Calu3 (cell line): ENCODE measurements at regions not wholly inside any gene's neighbourhood (a gene's known extent, or its start where the extent isn't known, plus 50 kb on each side); places are given as distances from the start of the nearest gene placed in this dataset.

ENCODE experiments used
- BruUV-seq: library from RNA; stranded (reverse); fragments of 400-500 nt; replicated peaks from 2 replicates; lab custom pipeline; 2021; lab: Mats Ljungman, UMichigan
- CTCF ChIA-PET: fragments of 300-600 bp; sonication (Branson Sonifier 250); formaldehyde crosslinking; loops from one replicate; lab custom pipeline; 2022; ENCODE audit warnings: antibody characterized with exemption; lab: Charles Lee
- DNase-seq: peaks from one replicate; pipeline ENCODE4 v3.0.0; 2022
- H3K27ac Mint-ChIP-seq: one replicate; pipeline ENCODE4 v1.8.0; 2022; ENCODE audit warnings: mixed read lengths; ENCODE audit not compliant: unreplicated experiment
- H3K27me3 Mint-ChIP-seq: one replicate; pipeline ENCODE4 v1.8.0; 2022; ENCODE audit warnings: mixed read lengths; ENCODE audit not compliant: unreplicated experiment
- H3K36me3 Mint-ChIP-seq: one replicate; pipeline ENCODE4 v1.8.0; 2022; ENCODE audit warnings: mild to moderate bottlenecking, moderate library complexity, mixed read lengths; ENCODE audit not compliant: insufficient read depth, unreplicated experiment
- H3K4me1 Mint-ChIP-seq: one replicate; pipeline ENCODE4 v1.8.0; 2022; ENCODE audit warnings: mild to moderate bottlenecking, low read depth, mixed read lengths; ENCODE audit not compliant: unreplicated experiment
- H3K4me3 Mint-ChIP-seq: one replicate; pipeline ENCODE4 v1.8.0; 2022; ENCODE audit warnings: mild to moderate bottlenecking, low read depth, moderate library complexity, mixed read lengths; ENCODE audit not compliant: unreplicated experiment
- H3K9me3 Mint-ChIP-seq: one replicate; pipeline ENCODE4 v1.8.0; 2022; ENCODE audit warnings: low read depth, mixed read lengths; ENCODE audit not compliant: unreplicated experiment
- intact Hi-C: fragments of 100-400 bp; cut with micrococcal nuclease; formaldehyde crosslinking; loops from one replicate; pipeline ENCODE4 v1.10.0; 2022; ENCODE audit not compliant: unreplicated experiment
- TF ChIP-seq, protein P1 (sequence below): fragments of 200-600 bp; IDR thresholded peaks from one replicate; pipeline ENCODE4 v1.8.0; 2022; ENCODE audit warnings: antibody characterized with exemption; ENCODE audit not compliant: unreplicated experiment

GRCh38 chr2:120863146-120863545, 127.5 kb downstream of the GLI2 start:
- peaks cover 25% of the 10 kb centered on the region for H3K27me3 Mint-ChIP-seq
- no peak overlapping the region for H3K4me3 Mint-ChIP-seq
- CTCF ChIA-PET = no interaction called here
- H3K36me3 Mint-ChIP-seq = no peaks in the 10 kb centered on the region
- TF ChIP-seq, protein P1, sequence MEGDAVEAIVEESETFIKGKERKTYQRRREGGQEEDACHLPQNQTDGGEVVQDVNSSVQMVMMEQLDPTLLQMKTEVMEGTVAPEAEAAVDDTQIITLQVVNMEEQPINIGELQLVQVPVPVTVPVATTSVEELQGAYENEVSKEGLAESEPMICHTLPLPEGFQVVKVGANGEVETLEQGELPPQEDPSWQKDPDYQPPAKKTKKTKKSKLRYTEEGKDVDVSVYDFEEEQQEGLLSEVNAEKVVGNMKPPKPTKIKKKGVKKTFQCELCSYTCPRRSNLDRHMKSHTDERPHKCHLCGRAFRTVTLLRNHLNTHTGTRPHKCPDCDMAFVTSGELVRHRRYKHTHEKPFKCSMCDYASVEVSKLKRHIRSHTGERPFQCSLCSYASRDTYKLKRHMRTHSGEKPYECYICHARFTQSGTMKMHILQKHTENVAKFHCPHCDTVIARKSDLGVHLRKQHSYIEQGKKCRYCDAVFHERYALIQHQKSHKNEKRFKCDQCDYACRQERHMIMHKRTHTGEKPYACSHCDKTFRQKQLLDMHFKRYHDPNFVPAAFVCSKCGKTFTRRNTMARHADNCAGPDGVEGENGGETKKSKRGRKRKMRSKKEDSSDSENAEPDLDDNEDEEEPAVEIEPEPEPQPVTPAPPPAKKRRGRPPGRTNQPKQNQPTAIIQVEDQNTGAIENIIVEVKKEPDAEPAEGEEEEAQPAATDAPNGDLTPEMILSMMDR = no peak
- no peaks in the 10 kb centered on the region for H3K9me3 Mint-ChIP-seq
- peaks cover 10% of the 10 kb centered on the region for H3K4me1 Mint-ChIP-seq
- no peak overlapping the region for H3K27ac Mint-ChIP-seq
- BruUV-seq = no TSS peak
- intact Hi-C loops = no loop called here
- no peak for DNase-seq

- intact Hi-C loops = no loop called here
These were observed 128.1 kb downstream of the GLI2 start for GRCh38 chr2:120863661-120864320.

DNA sequence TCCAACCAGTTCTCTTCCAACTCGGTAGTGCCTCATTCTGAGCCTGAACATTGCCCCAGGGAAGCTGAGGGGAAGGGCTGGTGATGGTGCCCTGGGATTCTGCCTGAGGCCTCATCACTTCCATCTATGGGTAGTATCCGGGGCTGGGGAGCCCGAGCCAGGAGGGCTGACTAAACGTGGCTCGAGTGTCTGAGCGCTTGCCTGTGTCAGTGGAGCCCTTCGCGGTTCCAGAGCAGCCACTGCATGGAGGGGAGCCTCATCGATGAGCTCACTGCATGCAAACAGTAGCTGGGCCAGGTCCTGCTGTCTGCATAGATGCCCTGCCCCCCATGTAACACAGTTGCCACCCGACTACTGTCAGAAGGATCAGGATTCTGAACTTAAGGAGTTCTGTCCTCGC, 129.3 kb downstream of the GLI2 start:
- H3K4me3 Mint-ChIP-seq = no peak overlapping the region
- no peak for DNase-seq
- intact Hi-C loops = no loop called here
- no peaks in the 10 kb centered on the region for H3K36me3 Mint-ChIP-seq
- BruUV-seq = no TSS peak
- TF ChIP-seq, protein P1 = no peak
- H3K27me3 Mint-ChIP-seq = peaks cover 43% of the 10 kb centered on the region
- H3K27ac Mint-ChIP-seq = no peak overlapping the region
- H3K4me1 Mint-ChIP-seq = peaks cover 10% of the 10 kb centered on the region
- H3K9me3 Mint-ChIP-seq = no peaks in the 10 kb centered on the region
- CTCF ChIA-PET = no interaction called here

More at GRCh38 chr2:120863661-120864320, 128.1 kb downstream of the GLI2 start:
- DNase-seq = peak; percentile 45
- H3K27ac Mint-ChIP-seq = no peak overlapping the region
- H3K9me3 Mint-ChIP-seq = no peaks in the 10 kb centered on the region
- peaks cover 10% of the 10 kb centered on the region for H3K4me1 Mint-ChIP-seq
- no peaks in the 10 kb centered on the region for H3K36me3 Mint-ChIP-seq
- CTCF ChIA-PET = no interaction called here
- TF ChIP-seq, protein P1 = no peak
- H3K27me3 Mint-ChIP-seq = peaks cover 31% of the 10 kb centered on the region
- BruUV-seq = no TSS peak
- peak overlapping the region; percentile 6 for H3K4me3 Mint-ChIP-seq

- no peaks in the 10 kb centered on the region for H3K36me3 Mint-ChIP-seq
- no peak overlapping the region for H3K27ac Mint-ChIP-seq
- intact Hi-C loops = no loop called here
- no peak for DNase-seq
- CTCF ChIA-PET = no interaction called here
- H3K9me3 Mint-ChIP-seq = no peaks in the 10 kb centered on the region
- no peak overlapping the region for H3K4me3 Mint-ChIP-seq
- peaks cover 46% of the 10 kb centered on the region for H3K27me3 Mint-ChIP-seq
- peaks cover 10% of the 10 kb centered on the region for H3K4me1 Mint-ChIP-seq
- no TSS peak for BruUV-seq
- TF ChIP-seq, protein P1 = no peak
These were observed 130.0 kb downstream of the GLI2 start for GRCh38 chr2:120865656-120866055.
